DMS53 treated with DMSO at 0.1 percent for 48 hours (cell line): ENCODE measurements at regions not wholly inside any gene's neighbourhood (a gene's known extent, or its start where the extent isn't known, plus 50 kb on each side); places are given as distances from the start of the nearest gene placed in this dataset.

Source experiments
- DNase-seq: peaks from one replicate; lab custom pipeline; 2025; ENCODE audit not compliant: unreplicated experiment; lab: John Stamatoyannopoulos, UW

GRCh38 chr15:52923626-52924025 lies 133.5 kb upstream of the ONECUT1 start:
- DNase-seq = no peak

DNA sequence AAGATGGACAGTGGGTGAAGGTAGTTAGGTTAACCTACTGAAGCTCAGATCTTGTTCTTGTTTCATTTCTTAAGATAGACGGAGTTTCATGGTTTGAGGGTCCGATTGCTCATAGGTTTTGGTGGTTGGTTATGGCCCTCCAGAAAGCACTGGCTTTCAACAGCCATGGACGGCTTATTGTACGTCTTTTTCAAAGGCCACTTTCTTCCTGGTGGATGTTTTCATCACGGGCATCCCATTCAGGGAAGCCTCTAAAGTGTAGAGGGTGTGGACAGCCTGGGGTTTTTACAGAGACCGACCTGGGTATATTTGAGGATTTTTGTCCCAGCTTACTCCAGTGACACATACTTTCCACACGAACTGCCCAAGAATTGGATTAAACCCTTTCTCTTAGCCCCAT lies 132.7 kb upstream of the ONECUT1 start:
- DNase-seq = no peak

GRCh38 chr15:52912172-52912571 lies 122.0 kb upstream of the ONECUT1 start:
- DNase-seq = peak; percentile 39

- DNase-seq = no peak
These were observed 103.2 kb upstream of the ONECUT1 start for GRCh38 chr15:52893338-52893737.

DNA sequence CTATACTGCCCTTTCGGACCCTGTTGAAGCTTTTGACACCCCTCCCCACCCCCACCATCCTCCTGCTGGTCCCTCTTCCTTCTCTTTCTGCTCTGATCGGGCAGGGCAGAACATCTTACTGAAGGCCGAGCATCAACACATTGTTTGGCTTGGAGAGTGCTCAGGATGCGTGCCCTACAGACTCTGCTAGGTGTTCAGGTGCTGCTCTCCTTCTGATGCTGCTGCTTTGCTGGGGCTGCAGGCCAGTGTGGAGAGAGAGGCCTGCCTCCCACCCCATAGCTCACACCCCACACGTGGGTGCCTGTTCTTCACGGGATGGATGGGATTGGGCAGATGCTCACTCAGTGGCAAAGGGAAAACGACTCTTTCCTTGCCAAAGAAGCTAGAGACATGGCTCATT lies 89.8 kb upstream of the ONECUT1 start:
- no peak for DNase-seq

- no peak for DNase-seq
These were observed 89.0 kb upstream of the ONECUT1 start for GRCh38 chr15:52879145-52879544.

GRCh38 chr15:52876991-52877663 lies 87.0 kb upstream of the ONECUT1 start:
- DNase-seq = no peak

DNA sequence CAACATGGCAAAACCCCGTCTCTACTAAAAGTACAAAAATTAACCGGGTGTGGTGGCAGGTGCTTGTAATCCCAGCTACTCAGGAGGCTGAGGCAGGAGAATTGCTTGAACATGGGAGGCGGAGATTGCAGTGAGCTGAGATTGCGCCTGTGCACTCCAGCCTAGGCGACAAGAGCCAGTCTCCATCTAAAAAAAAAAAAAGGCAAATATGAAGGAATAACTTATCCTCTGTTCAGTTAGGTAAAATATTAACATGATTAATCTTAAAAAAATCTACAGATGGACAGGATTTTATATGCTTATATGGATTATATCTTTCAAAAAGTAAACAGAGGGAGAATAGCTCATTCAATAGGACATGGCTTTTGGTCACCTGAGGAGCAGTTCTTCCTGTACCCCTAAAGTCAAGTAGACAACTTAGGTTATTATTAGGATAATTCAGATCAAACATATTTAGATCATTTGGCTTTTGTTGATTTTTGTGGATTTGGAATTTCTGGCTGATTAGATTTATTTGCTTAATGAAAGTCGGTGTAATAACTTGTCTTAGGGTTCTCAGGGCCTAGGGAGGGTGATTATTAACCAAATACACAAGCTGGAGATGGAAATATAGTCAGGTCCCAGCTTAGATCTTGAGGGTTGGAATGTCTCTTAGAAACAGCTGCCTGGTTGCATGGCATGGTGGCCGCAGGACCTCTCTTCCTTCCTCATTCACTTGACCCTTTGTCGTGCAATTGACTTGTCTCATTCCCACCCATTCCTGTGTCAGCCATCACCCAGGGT lies 82.1 kb upstream of the ONECUT1 start:
- DNase-seq = no peak

GRCh38 chr15:52870015-52870414 lies 79.9 kb upstream of the ONECUT1 start:
- DNase-seq = no peak

- DNase-seq = no peak
These were observed 76.6 kb upstream of the ONECUT1 start for GRCh38 chr15:52866698-52867097.

DNA sequence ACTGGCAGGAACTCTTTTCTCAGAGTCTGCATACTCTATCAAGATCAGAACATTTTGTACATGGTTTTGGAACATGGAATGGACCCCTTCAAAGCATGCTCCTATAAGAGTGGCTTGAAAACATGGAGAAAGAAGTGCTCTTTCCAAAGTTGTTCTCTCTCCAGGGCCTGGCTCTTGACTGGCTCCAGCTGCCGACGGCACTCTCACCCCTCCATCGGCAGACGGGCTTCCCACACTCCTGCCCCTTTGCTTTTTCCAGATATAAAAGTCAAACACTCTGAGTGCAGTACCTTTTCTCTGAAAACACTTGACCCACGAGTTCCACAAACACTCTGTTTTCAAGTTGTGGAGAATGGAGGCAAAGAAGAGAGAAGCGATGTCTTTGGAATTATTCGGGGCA lies 72.5 kb upstream of the ONECUT1 start:
- DNase-seq = no peak

- no peak for DNase-seq
These were observed 68.6 kb upstream of the ONECUT1 start for GRCh38 chr15:52858782-52859176.

- DNase-seq = no peak
These were observed 68.0 kb upstream of the ONECUT1 start for GRCh38 chr15:52857937-52858781.

GRCh38 chr15:52857471-52857870 lies 67.3 kb upstream of the ONECUT1 start:
- DNase-seq = no peak

GRCh38 chr15:52856286-52856685 lies 66.2 kb upstream of the ONECUT1 start:
- DNase-seq = no peak

DNA sequence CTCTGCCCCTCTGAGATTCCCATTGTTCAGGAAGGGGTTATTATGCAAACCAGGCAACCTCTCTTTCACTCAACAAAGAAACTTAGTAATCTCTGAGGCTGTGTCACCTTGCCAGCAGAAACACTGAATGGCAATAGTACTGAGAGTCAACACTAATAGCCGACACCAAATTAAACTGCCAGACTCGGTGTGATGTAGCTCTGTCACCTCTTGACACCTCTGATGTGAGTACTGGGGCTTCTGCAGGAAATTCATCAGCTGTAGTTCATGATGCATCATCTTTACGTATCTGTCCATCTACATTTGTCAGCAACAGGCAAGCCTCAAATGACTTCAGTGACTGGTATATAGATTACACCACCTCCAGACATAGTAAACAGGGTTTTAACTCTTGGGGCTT lies 65.0 kb upstream of the ONECUT1 start:
- no peak for DNase-seq

DNA sequence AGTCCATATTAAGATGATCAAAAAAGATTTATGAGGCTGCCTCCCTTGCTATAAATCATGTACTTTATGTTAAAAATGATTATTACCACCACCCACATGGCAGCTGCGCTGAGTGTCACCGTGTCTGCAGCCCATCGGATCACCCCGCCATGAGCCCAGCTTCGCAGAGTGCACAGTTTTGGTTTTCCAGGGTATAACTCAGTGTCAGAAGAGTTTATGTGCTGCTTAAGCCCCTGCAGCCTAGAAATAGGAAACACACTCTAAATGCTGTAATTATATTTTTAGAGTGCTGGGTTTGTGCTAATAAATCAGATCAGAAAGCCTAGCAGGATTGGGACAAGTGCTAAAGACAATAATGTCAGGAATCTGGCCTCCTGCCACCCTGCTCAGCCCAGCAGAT lies 54.7 kb upstream of the ONECUT1 start:
- DNase-seq = no peak
